ENCODE measurements at regions not wholly inside any gene's neighbourhood (a gene's known extent, or its start where the extent isn't known, plus 50 kb on each side); places are given as distances from the start of the nearest gene placed in this dataset.

DNA sequence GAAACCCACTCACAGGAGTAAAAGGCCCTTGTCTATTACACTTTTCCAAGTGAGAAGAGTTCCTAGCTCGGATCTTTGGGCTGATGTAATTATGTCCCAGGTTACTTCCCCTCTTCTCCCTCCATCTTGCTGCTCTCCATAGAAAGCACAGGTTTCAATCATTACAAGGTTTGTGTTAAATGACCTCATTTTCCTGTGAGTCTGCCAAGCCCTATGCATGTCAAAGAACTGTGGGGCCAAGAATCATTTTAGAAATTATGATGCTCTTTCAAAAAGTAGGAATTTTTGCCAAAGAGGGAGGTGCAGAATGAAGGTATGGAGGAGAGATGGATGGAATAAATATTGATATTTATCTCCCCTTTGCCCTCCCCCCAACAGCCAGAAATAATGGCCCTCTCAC lies 129.3 kb upstream of the TPM1 start:
- DNase-seq (ENCODE audit: low spot score): no peak

GRCh38 chr15:62914461-62915079 lies 128.0 kb upstream of the TPM1 start:
- no peak for DNase-seq (ENCODE audit: low spot score)

DNA sequence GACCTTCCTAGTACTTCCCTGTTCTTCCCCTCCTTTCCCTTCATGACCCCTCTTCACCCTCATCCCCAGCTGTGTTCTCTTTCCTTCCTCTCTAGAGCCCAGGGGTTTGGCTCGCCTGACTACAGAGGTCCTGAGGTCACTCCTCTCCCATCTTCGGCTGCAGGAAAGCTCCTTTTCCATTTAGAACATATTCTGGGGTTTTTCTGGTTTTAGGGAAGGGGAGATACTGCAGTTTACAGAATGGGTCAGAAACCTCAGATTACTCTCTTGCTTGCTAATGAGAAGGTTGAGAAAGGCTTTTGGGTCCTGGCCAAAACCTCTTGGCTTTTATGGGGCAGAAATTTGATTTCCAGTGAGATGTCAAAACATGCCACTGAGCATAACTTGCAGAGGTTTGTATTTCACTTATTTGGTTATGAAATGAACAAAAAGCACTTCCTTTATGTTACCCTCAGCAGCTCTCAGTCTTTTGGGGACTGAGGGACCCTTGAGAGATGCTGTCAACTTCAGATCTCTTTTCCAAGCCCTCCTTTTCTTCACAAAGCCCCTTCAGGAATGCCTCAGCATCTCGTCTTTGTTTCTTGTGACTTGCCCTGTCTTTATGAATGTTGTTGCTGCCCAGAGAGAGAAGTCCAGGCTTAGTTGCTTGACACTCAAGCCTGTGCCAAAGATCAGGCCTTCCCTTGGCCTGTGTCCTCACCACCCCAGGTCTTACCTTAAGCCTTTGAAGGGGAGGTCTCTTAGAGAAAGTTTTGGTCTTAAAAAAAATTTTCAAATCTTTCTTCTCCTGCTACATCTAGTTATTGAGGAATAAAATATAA lies 121.7 kb upstream of the TPM1 start:
- no peak for DNase-seq (ENCODE audit: low spot score)

- no peak for DNase-seq (ENCODE audit: low spot score)
Measured at GRCh38 chr15:62922514-62922913, 120.0 kb upstream of the TPM1 start.

DNA sequence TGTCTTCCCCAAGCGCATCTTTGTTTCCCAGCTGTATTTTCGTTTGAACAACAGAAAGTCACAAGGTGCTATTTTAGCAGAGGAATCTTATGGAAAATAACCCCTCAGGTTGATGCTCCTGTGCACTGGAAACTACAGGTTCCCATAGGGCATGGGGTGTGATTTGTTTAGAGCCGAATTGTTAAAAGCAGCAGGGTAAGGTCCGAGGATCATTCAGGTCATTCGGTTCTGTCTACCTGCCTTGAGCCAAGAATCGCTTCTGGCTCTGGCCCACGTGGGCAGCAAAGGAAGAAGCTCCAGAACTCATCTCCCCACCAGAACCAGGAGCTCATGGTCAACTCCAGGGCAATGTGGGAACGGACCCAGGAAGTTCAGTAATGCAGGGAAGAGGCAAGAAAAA lies 116.7 kb upstream of the TPM1 start:
- DNase-seq (ENCODE audit: low spot score): no peak

GRCh38 chr15:62927196-62927595 lies 115.4 kb upstream of the TPM1 start:
- DNase-seq (ENCODE audit: low spot score): no peak

- DNase-seq (ENCODE audit: low spot score): no peak
Measured at GRCh38 chr15:62927836-62928235, 114.7 kb upstream of the TPM1 start.

GRCh38 chr15:62928242-62928999 lies 114.1 kb upstream of the TPM1 start:
- DNase-seq (ENCODE audit: low spot score): peak; percentile 97

DNA sequence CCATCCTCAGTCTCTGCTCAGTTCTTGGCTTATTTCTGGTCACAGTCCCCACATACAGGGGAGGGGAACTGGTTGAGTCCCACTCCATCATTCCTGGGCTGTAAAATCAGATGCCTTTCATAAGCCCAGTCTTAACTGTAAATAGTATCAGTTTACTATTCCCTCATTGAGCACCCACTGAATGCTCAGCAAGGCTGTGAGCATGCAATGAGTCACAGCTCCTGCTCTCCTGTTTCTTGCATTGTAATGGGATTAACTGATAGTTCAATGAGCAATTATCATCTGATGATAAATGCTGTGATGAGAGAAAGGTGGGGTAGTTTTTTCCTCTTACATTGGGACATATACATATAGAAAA lies 113.6 kb upstream of the TPM1 start:
- peak; percentile 88 for DNase-seq (ENCODE audit: low spot score)

DNA sequence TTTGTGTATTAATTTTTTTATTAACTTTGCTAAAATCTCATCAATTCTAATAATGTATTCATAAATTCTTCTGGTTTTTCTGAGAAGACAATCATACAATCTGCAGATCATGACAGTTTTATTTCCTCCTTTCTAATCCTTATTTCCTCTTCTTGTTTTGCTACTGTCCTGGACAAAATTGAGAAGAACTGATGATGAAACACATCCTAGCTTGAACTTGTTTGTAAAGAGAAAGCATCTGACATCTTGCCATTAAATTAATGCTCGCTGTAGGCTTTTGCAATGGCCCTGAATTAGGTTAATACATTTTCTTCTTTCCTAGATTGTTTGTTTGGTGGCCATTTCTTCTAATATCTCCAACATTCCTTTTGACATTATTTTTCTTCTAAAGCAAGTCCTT lies 110.9 kb upstream of the TPM1 start:
- no peak for DNase-seq (ENCODE audit: low spot score)

GRCh38 chr15:62932436-62932835 lies 110.1 kb upstream of the TPM1 start:
- no peak for DNase-seq (ENCODE audit: low spot score)

DNA sequence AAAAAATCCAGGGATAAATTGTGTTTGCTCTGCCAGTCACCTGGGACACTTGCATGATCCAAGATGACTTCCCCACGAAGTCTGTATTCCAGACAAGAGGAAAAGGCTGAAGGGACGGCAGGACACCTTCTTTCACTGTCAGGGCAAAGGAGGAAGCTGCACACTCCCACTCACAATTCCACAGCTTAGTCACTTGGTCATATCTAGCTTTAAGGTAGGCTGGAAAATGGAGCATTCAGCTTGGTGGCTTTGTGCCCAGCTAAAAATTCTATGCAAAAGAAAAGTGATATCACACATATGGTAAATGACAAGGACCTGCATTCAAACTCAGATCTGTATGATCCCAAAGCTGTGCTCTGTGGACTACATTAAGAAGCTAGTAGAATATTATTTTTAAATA lies 109.2 kb upstream of the TPM1 start:
- DNase-seq (ENCODE audit: low spot score): peak; percentile 62

DNA sequence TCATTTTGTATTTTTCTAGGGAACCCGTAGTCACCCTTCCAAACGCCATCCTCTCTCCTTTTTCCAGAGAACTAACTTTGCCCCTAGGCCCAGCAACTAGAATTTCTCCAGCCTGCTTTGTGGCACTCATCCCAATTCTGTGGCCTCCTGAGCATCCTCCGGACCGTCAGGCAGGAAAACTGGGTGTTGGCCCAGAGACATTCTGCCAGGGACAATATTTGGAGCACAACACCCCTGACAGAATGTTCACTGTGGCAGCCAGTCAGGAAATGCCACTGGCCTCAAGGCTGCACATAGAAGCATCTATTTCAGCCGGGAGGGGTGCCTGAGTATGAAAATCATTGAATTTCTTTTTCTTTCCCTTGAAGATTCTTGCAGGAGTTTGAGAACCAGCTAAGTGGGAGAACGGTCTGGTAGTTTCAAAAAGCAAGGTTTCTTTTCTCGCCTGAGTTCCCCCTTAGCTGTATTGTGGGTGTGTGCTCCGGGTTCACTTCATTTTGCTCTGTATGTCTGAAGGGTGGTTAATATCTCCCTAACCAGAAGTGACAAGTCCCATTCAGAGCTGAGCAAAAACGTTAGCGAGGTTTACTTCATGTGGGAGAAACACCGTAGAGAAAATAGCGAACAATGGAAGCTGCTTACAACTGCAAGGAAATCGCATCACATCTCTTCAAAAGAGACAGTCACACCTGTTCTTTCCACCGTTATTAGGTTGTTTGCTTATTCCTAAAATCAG lies 108.1 kb upstream of the TPM1 start:
- DNase-seq (ENCODE audit: low spot score): no peak

- DNase-seq (ENCODE audit: low spot score): no peak
Measured at GRCh38 chr15:62935300-62936081, 107.1 kb upstream of the TPM1 start.

GRCh38 chr15:62938825-62939224 lies 103.7 kb upstream of the TPM1 start:
- no peak for DNase-seq (ENCODE audit: low spot score)

- DNase-seq (ENCODE audit: low spot score): no peak
Measured at GRCh38 chr15:62940093-62940754, 102.3 kb upstream of the TPM1 start.

DNA sequence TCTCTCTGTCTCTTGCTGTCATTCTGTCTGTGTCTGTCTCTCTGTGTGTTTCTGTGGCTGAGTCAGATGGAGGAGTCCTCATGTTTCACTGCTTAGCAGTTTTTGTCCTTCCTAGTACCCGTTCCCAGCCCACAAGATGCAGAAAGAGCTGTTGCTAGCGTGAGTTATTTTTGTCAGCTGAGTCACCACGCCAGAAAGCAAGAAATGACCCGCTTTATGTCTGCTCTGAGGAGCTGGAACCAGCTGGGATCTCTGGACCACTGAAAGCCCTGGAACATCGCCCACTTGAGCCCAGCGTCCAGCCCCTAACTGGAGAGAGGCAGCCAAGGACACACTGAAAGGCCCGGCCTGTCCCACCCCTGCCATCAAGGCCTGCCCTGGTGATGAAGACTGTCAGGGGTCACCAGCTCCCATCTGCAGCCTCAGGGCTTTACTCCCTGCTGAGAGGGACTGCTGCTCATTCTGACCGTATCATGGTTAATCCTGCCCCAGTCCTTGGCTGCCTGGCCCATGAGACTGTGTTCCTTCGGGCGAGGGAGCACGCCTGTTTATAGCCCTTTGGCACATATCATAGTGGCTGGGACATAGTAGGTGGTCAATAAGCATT lies 101.7 kb upstream of the TPM1 start:
- peak; percentile 83 for DNase-seq (ENCODE audit: low spot score)

DNA sequence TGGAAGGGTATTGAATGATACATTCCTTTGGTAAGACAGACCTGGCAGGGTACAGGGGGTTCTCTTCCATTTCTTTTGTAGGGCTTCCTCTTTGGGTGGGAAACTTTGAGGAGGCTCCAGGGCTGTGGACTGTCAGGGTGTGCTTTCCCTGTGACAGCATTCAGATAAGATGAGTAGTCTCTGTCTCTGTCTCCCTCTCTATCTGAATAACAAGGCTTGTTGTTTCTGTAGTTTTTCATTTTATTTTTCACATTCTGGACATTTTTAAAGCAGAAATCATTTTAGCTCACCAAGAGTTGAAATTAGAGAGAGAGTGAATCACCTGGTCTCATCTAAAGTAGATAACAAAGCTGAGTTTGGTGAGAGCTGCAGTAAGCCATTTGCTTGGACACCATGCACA lies 100.8 kb upstream of the TPM1 start:
- DNase-seq (ENCODE audit: low spot score): no peak

- DNase-seq (ENCODE audit: low spot score): no peak
Measured at GRCh38 chr15:62942428-62942827, 100.1 kb upstream of the TPM1 start.

GRCh38 chr15:62945063-62945462 lies 97.5 kb upstream of the TPM1 start:
- DNase-seq (ENCODE audit: low spot score): no peak

DNA sequence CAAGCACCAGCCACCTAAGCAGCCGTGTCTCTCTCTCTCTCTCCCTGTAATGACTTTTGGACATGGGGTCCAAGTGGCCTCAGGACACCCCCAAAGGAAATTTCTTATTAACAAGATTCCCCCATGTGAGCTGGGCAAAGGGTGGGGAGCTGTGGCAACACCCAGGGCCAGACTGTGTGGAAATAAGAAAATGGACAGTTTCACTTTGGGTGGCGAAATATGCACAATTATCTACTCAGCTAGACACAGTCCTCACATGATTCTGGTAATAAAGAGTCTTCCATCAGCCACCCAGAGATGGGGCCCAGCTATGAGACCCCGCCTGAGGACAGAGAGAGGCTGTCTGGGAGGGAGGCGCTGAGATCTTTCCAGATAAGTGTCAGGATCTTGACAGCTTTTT lies 96.8 kb upstream of the TPM1 start:
- no peak for DNase-seq (ENCODE audit: low spot score)
